ENCODE measurements at regions not wholly inside any gene's neighbourhood (a gene's known extent, or its start where the extent isn't known, plus 50 kb on each side); places are given as distances from the start of the nearest gene placed in this dataset.

DNA sequence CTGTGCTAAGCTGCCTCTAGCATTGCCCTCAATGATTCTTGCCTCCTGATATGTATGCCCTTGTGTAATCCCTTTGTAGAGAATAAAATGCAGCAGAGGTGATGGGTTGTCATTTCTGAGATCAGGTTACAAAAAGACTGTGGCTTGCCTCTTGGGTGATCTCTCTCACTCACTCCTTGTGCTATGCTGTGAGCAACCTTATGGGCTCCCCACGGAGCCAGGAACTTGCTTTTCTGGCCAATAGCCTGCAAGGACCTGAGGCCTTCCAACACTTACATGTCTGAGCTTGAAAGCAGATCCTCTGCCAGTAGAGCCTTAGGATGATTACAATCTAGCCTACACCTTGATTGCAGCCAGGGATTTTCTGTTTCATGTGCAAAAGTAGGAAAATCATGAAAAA is 123.1 kb upstream of the XIRP2 start:
- TF ChIP-seq, protein P1, sequence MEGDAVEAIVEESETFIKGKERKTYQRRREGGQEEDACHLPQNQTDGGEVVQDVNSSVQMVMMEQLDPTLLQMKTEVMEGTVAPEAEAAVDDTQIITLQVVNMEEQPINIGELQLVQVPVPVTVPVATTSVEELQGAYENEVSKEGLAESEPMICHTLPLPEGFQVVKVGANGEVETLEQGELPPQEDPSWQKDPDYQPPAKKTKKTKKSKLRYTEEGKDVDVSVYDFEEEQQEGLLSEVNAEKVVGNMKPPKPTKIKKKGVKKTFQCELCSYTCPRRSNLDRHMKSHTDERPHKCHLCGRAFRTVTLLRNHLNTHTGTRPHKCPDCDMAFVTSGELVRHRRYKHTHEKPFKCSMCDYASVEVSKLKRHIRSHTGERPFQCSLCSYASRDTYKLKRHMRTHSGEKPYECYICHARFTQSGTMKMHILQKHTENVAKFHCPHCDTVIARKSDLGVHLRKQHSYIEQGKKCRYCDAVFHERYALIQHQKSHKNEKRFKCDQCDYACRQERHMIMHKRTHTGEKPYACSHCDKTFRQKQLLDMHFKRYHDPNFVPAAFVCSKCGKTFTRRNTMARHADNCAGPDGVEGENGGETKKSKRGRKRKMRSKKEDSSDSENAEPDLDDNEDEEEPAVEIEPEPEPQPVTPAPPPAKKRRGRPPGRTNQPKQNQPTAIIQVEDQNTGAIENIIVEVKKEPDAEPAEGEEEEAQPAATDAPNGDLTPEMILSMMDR (optimal IDR thresholded peaks at IDR 0.05 in 1 of 3, IDR thresholded peaks at IDR 0.05 in 1 of 3, conservative IDR thresholded peaks at IDR 0.05 in 1 of 3; ENCODE audit: extremely low read depth in 1 of 3, insufficient read depth in 2 of 3, low read length in 3 of 3) = no peak
- no peak for TF ChIP-seq EZH2 (IDR thresholded peaks at IDR 0.05; ENCODE audit: low read length)
